ENCODE measurements at regions not wholly inside any gene's neighbourhood (a gene's known extent, or its start where the extent isn't known, plus 50 kb on each side); places are given as distances from the start of the nearest gene placed in this dataset.

DNA sequence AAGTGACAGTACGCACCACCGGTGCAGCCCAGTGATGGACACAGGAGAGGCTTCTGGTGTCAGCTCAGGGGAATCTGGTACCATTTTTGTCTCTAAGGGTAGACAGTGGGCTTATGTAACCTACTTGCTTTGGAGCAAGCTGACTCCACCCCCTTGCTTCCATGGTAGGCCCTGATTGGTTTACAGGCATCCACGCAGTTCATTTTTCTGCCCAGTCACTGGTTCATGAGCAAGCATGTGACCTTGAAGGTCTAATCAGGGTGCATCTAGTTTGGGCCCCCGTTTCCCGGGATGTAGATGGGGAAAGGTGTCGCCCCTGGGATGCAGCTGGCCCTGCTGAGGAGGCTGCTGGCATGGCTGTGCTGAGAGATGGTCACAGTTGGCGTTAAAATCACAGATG lies 244.8 kb upstream of the KCNG1 start:
- TF ChIP-seq, protein P1, sequence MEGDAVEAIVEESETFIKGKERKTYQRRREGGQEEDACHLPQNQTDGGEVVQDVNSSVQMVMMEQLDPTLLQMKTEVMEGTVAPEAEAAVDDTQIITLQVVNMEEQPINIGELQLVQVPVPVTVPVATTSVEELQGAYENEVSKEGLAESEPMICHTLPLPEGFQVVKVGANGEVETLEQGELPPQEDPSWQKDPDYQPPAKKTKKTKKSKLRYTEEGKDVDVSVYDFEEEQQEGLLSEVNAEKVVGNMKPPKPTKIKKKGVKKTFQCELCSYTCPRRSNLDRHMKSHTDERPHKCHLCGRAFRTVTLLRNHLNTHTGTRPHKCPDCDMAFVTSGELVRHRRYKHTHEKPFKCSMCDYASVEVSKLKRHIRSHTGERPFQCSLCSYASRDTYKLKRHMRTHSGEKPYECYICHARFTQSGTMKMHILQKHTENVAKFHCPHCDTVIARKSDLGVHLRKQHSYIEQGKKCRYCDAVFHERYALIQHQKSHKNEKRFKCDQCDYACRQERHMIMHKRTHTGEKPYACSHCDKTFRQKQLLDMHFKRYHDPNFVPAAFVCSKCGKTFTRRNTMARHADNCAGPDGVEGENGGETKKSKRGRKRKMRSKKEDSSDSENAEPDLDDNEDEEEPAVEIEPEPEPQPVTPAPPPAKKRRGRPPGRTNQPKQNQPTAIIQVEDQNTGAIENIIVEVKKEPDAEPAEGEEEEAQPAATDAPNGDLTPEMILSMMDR (conservative IDR thresholded peaks at IDR 0.05) = no peak
- no peak for TF ChIP-seq ZFX (IDR thresholded peaks at IDR 0.05)

Data from C4-2B (cell line).